Testis (tissue), 2 donors: ENCODE measurements at regions not wholly inside any gene's neighbourhood (a gene's known extent, or its start where the extent isn't known, plus 50 kb on each side); places are given as distances from the start of the nearest gene placed in this dataset.

Experiments used
- CTCF ChIP-seq, 3 experiments: fragments of 450-650 bp in 2 of 3; fragments of 200-600 bp in 1 of 3; sonication (generic) in 1 of 3; IDR thresholded peaks; one replicate each; pipeline ENCODE4 v1.5.1; 2016 to 2019; ENCODE audit warnings: antibody characterized with exemption in 3 of 3, mild to moderate bottlenecking in 2 of 3, moderate library complexity in 1 of 3
- POLR2A ChIP-seq: fragments of 450-650 bp; IDR thresholded peaks from one replicate; pipeline ENCODE4 v1.6.1; 2017; ENCODE audit warnings: antibody characterized with exemption, mild to moderate bottlenecking, moderate library complexity

GRCh38 chr4:127414951-127415606 is 217.7 kb upstream of the INTU start:
- TF ChIP-seq CTCF (IDR thresholded peaks at IDR 0.05) (no peak), POLR2A (no peak)
